ENCODE measurements at regions not wholly inside any gene's neighbourhood (a gene's known extent, or its start where the extent isn't known, plus 50 kb on each side); places are given as distances from the start of the nearest gene placed in this dataset.

DNA sequence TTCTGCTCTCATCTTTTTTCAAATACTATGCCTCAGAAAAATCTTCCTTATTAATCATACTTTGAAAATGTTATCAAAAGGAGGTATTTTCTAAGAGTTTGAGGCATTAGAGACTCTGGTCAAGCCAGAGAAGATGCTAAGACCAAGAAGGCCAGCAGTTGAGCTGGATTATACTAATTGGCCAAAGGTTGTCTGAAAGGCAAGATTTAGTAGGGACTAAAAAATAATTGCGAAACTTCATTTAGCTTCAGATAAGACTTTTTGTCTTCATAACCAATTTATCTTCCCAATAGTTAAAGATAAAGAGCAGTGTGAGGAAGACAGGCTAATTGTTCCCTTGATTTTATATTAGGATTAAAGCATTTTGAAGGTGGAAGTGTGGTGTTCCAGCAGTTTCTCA is 1412.4 kb upstream of the PCDH7 start:
- no peaks in the 10 kb centered on the region for H3K4me1 ChIP-seq
- TF ChIP-seq POLR2AphosphoS5 (IDR thresholded peaks at IDR 0.05) (no peak), POLR2A (IDR thresholded peaks at IDR 0.05) (no peak)
- TF ChIP-seq, protein P1, sequence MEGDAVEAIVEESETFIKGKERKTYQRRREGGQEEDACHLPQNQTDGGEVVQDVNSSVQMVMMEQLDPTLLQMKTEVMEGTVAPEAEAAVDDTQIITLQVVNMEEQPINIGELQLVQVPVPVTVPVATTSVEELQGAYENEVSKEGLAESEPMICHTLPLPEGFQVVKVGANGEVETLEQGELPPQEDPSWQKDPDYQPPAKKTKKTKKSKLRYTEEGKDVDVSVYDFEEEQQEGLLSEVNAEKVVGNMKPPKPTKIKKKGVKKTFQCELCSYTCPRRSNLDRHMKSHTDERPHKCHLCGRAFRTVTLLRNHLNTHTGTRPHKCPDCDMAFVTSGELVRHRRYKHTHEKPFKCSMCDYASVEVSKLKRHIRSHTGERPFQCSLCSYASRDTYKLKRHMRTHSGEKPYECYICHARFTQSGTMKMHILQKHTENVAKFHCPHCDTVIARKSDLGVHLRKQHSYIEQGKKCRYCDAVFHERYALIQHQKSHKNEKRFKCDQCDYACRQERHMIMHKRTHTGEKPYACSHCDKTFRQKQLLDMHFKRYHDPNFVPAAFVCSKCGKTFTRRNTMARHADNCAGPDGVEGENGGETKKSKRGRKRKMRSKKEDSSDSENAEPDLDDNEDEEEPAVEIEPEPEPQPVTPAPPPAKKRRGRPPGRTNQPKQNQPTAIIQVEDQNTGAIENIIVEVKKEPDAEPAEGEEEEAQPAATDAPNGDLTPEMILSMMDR (IDR thresholded peaks at IDR 0.05) = no peak
- DNase-seq (ENCODE audit: low spot score in 2 of 2) = no peak
- intact Hi-C loops (cut with DNase I; ENCODE audit: low total_unique reads) = no loop called here
- H3K27me3 ChIP-seq = no peaks in the 10 kb centered on the region
- H3K27ac ChIP-seq = no peak overlapping the region
- no peaks in the 10 kb centered on the region for H3K36me3 ChIP-seq
- no peak overlapping the region for H3K4me3 ChIP-seq
- H3K9me3 ChIP-seq = no peaks in the 10 kb centered on the region

DNA sequence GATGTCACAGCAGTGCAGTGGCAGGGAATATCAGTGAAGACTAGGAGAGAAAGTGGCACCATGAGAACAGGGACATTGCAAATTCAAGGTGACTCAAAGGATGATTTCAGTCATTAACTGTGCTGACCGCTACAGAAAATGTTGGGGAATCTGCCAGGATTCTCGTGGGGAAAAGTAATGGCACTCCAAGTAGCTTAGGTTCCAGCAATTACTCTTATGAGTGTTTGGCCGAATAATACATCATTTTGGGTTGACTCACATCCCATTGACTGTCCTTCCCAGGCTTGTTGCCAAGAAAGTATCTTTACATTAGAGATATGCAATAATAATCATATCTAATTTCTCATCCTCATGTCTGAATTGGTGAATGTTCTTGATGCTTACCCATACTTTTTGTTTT is 1411.1 kb upstream of the PCDH7 start:
- no peak for DNase-seq (ENCODE audit: low spot score in 2 of 2)
- H3K27me3 ChIP-seq = no peaks in the 10 kb centered on the region
- intact Hi-C loops (cut with DNase I; ENCODE audit: low total_unique reads) = no loop called here
- H3K27ac ChIP-seq = no peak overlapping the region
- H3K36me3 ChIP-seq = no peaks in the 10 kb centered on the region
- H3K4me3 ChIP-seq = no peak overlapping the region
- TF ChIP-seq, protein P1 (IDR thresholded peaks at IDR 0.05) = no peak
- H3K9me3 ChIP-seq = no peaks in the 10 kb centered on the region
- H3K4me1 ChIP-seq = no peaks in the 10 kb centered on the region

DNA sequence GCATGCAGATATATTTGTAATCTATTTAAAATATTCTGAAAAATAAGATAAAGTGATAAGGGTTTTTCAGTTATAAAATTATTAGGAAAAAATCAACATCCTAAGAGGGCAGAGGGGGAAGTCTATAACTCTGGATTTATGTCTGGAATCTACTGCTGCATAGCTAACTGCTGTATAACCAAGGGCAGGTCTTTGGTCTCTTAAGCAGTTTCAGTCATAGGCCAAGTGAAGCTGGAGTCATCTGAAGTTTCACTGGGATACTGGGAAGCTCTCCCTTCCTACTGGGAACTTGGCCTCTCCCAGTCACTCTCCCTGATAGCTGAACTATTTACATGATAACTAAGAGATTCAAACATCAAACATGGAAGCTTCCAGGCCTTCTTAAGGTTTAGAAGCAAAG is 1409.9 kb upstream of the PCDH7 start:
- Histone ChIP-seq H3K27me3 (no peaks in the 10 kb centered on the region), H3K4me3 (no peak overlapping the region), H3K27ac (no peak overlapping the region), H3K4me1 (no peaks in the 10 kb centered on the region), H3K9me3 (no peaks in the 10 kb centered on the region), H3K36me3 (no peaks in the 10 kb centered on the region)
- no peak for DNase-seq (ENCODE audit: low spot score in 2 of 2)
- intact Hi-C loops (cut with DNase I; ENCODE audit: low total_unique reads) = no loop called here
- TF ChIP-seq POLR2A (IDR thresholded peaks at IDR 0.05) = no peak

DNA sequence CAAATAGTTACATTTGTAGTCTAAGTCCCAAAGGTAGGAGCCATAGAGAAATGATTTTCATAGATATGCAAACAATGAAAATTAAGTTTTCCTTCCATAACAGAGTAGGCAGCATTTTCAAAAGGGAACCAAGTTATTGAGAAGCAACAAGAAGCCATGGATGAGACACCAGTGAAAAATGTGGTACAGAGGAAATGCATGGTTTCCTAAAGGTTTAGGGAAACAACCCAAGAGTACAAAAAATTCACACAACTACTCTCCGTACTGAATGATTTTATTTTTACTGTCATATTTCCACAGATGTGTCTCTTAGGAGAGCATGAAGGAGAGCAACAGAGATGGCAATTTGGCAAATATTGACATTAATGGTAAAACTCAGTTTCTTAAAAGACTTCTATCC is 1408.9 kb upstream of the PCDH7 start:
- no peaks in the 10 kb centered on the region for H3K9me3 ChIP-seq
- no peak for DNase-seq (ENCODE audit: low spot score in 2 of 2)
- H3K27me3 ChIP-seq = no peaks in the 10 kb centered on the region
- TF ChIP-seq POLR2AphosphoS5 (IDR thresholded peaks at IDR 0.05) (no peak), POLR2A (IDR thresholded peaks at IDR 0.05) (no peak)
- TF ChIP-seq, protein P1 (IDR thresholded peaks at IDR 0.05) = no peak
- no peak overlapping the region for H3K4me3 ChIP-seq
- H3K27ac ChIP-seq = no peak overlapping the region
- intact Hi-C loops (cut with DNase I; ENCODE audit: low total_unique reads) = no loop called here
- no peaks in the 10 kb centered on the region for H3K36me3 ChIP-seq
- no peaks in the 10 kb centered on the region for H3K4me1 ChIP-seq

DNA sequence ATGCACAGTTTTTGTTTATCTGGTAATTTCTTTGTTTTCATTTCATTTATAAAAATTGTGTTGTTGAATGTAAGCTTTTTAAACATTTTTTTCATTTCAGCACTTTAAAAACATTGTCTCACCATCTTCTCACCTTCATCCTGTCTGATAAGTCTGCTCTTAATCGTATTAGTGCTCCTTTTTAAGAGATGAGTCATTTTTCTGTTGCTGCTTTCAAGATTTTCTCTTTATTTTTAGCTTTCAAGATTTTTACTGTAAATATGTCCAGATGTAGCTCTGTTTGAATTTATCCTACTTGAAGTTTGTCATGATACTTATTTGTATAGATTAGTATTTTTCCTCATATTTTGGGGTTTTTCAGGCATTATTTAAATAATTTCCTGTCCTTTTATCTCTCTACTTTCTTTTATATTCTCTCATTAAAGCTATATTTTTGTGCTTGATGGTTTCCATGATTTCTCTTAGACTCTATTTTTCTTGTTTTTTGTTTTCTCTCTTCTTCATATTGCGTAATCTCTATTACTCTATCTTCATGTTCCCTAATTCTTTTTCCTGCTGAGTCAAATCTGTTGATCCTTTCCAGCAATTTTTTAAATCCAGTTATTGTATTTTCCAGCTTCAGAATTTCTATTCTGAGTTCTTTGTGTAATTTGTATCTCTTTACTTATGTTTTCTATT is 1400.4 kb upstream of the PCDH7 start:
- H3K4me1 ChIP-seq = no peaks in the 10 kb centered on the region
- H3K36me3 ChIP-seq = no peaks in the 10 kb centered on the region
- H3K27me3 ChIP-seq = no peaks in the 10 kb centered on the region
- peaks cover 0 to 5% of the 10 kb centered on the region in 2 donors for H3K9me3 ChIP-seq
- intact Hi-C loops (cut with DNase I; ENCODE audit: low total_unique reads) = no loop called here
- H3K4me3 ChIP-seq = no peak overlapping the region
- DNase-seq (ENCODE audit: low spot score in 2 of 2) = no peak
- no peak overlapping the region for H3K27ac ChIP-seq
- TF ChIP-seq, protein P1 (IDR thresholded peaks at IDR 0.05) = no peak
- TF ChIP-seq POLR2AphosphoS5 (IDR thresholded peaks at IDR 0.05) (no peak), POLR2A (IDR thresholded peaks at IDR 0.05) (no peak)
